GM18907 (cell line): ENCODE measurements at regions not wholly inside any gene's neighbourhood (a gene's known extent, or its start where the extent isn't known, plus 50 kb on each side); places are given as distances from the start of the nearest gene placed in this dataset.
A peak's percentile ranks its signal among the peaks of the same experiment; 100 is the strongest.
"Not testable (repeated sequence)": the region's sequence is repeated elsewhere in the genome, so short reads cannot be mapped to it uniquely, and the experiment has no call there.

Source experiments
- ATAC-seq: cut with Tn5 transposase; IDR thresholded peaks from one replicate; pipeline ENCODE4 v1.9.1; 2021; ENCODE audit warnings: mild to moderate bottlenecking, moderate library complexity; ENCODE audit not compliant: unreplicated experiment

DNA sequence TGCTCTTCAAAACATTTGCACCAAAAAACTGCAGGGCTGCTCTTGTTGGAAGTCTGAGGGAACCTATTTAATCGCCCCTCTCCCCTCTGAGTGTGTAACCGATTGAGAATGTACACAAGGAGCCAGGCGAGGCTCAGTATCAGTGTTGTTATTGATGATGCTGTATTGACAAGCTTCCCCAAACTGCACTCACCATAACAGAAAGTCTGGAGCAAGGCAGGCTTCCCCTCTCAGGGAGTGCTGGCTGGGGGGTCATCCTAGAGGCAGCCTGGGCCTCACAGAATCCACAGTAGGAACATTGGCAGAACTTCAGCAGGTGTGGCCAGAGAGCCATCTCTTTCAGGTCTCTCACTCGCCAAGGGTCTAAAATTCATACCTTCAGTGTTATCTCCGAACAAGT, 58.1 kb upstream of the TUNAR start:
- no peak for ATAC-seq

DNA sequence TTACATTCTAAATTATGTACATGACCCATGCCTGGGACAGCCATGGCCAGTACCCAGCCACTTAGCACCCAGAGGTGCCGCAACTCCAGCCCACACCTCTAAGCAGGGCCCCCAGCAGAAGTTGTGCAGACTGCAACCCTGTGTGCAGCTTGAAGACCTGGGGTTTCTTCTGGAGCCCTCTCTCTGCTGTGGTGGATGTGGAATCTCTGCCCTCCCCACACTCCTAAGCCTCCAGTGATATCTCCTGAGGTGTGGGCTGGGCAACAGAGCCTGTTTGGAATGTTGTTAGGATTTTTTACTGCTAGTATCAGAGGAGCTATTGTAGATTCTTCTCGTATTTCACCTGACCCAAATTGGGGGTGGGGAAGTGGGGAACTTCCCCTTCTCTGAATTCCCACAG, 59.4 kb upstream of the TUNAR start:
- no peak for ATAC-seq

DNA sequence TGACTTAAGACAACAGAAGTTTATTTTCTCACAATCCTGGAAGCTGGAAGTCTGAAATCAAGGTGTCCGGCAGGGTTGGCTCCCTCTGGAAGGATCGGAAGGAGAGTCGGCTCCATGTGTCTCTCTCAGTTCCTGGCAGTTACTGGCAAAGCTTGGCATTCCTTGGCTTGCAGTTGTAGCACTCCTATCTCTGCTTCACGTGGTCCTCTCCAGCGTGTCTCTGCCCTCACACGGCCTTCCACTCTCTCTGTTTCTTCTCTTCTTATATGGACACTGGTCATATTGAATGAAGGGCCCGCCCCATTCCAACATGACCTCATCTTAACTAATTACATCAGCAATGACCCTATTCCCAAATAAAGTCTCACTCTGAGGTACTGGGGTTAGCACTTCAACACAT, 60.1 kb upstream of the TUNAR start:
- ATAC-seq: no peak

DNA sequence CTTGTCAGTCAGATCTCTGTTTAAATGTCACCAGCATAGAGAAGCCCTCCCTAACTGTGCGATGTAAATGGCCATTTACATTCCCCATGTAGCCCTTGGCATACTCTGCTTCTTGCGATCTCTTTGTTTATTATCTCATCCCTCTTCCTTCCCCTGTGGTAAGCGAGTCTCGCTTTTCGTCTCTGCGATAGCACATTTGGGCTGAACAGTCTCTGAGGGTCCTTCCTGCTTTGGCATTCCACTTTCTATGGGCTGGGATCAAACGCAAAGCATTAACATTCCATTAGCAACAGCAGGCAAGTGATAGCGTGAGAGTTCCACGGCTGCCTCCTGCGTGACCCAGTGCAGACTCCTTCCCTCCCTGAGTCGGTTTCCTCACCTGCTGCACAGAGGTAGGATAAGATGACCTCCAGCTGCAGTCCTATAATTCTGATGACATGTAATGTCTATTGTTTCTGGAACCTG, 61.4 kb upstream of the TUNAR start:
- ATAC-seq: no peak

DNA sequence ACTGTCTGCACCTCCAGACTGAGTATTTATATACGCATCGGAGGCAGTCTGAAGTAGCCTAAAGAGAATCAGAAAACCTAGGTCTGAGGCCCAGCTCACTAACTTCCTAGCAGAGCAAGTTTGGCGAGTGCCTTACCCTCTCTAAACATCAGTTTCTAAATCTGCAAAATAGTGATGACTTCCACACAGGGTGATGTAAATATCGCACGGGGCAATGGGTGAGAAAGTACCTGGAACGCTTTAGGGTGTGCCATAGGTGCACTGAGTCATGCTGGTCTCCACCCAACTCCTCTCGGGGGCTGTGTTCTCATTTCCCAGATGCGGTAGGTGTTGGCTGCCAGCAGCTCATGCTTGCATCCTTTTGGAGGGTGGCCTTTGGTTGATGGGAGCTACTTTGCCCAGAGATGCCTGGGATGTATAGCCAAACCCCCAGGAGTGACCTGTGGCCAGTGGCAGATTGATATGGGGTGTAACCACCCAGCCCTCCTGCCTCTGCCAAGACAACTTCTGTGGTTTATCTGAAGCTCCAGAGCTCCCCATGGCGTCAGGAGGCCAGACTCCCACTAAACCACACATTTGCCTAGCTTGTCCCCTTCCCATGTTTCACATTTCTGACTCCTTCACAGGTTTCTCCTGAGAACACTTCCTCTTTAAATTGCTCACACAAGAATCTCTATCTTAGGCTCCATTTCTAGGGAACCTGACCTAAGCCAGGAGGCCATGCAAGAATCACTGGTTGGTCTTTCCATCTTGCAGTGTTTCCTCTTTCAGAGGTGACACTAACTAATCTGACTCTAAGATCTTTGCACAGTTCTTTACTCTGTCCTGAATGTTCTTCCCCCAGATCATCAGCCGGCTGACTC, 62.0 kb upstream of the TUNAR start:
- ATAC-seq: no peak

DNA sequence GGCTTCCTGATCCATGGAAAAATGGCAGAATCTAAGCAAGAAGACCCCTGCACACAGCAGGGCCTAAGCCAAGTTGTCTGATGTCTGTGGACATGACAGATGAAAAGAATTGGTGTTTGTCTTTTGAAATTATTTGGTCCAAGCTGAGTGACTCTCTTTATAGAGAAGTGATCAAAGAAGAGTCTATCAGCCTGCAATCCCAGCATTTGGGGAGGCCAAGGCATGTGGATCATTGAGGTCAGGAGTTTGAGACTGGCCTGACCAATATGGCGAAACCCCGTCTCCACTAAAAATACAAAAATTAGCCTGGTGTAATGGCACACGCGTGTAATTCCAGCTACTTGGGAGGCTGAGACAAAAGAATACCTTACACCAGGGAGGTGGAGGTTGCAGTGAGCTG, 64.8 kb upstream of the TUNAR start:
- ATAC-seq: no peak

DNA sequence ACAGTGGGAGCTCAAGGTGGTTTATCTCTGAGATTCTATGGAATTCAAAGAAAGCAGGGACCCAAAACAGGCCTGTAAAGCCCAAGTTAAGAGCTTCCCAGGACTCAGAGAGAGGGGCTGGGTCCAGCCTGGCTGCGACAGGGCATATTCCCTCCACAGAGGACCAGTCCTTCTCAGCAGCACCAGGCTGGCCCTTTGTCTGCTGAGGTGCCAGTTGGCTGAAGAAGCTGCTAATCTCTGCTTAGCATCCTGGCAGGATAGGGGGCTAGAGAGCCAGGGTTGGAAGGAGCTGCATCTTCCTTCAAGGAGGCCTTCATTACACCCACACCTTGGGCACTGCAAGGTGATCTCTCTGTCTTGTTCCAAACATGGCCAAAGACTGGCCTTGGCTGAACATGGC, 68.3 kb upstream of the TUNAR start:
- no peak for ATAC-seq

DNA sequence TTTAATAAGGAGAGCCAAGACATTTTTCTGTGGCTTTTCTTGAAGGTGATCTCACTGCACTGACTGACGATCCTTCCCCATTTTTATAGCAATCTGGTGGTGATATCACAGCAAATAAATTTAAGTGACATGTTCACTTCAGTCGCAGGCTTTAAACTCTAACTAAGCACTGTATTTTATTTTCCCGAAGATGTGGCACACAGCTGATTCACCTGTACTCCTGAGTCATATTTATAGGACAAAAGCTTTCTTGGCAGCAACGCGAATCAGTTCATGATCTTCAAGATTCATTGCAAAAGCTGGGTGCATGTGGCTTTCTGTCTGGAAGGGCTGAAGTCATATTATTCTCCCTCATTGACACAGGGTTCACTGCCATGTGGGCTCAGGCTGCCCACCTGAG, 79.8 kb upstream of the TUNAR start:
- ATAC-seq: no peak

DNA sequence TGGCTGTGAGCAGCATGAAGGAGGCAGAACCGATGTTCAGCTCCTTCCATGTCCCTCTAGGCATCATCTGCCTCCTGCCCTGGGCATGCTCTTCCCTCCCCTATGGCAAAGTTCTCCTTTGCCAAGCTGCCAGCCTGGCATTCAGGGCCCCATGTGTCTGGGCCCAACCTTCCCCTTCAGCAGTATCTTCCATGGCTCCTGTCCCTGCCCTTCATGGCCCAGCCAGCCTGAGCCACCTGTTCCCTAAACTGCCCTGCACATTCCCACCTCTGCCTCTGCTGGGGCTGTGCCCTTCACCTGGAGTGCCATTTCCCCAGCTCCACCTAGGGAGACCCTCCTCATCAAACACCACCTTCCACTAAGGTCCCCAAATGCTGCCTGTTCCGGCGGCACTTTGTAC, 74.0 kb upstream of the TCL1A start:
- no peak for ATAC-seq

DNA sequence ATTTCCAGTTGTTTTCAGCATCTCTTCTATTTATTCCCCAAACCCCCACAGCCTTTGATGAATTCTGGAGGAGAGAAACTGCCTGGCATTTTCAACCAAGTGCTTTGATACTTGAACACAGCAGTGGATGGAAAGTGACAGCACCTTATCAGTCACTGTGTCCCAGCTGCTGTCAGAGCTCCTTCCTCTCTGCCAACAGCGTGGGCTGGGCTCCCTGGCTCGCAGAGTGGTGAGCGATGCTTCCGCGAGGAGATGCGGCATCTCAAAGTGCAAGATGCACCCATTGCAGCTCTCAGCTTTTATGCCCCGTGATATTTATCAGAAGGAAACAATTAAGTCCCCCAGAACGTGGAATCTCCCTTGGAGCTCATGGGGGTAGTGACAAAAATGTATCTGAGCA, 72.6 kb upstream of the TCL1A start:
- ATAC-seq: no peak

DNA sequence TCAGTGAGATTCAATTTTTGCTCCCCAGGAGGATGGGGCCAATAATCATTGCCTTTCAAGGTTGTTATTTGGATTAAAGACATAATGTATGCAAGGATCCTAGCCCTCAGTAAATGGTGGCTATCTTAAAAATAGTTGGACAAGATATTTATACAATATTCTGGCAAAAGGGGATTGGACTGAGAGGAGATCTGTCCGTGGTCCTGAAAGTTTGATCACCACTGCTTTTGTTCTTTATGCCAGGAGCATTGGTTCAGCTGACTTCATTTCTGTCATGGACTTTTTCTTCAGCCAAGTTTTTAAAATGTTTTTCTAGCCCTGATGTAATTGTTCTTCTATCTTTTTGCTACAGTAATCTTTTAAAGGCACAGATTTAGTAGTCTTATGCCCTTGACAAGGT, 70.2 kb upstream of the TCL1A start:
- no peak for ATAC-seq

DNA sequence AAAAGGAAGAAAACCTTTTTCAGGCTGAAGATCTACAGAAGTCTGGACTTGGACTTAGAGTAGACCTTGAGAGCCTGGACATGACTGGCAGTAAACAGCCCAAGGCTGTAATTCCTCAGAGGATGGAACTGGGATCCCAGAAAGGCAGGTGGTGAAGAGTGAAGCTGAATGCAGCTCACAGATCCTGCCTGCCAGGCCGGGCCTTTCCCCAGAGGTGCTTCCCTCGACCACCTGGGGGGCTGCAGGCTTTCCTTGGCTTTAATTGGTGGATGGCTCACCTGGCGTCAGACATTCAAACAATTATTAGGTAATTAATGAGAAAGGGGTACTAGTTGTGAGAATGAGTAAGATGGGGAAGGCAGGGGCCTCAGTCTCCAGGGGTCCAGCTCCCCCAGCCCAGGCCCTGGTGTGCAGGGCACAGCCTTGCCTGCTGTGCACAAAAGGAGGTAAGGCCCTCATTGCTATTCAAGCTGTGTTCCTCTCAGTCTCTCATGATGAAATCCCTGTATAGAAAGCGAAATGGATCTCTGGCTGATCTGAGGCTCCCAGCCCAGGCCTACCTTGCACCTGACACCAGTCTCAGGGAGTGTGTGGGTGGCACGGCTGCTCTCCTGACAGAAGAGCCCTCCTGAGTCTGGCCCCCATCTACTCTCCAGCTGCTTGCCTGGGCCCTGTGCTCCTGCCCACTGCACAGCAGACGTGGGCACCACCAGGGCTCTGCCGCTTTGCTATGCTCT, 63.0 kb upstream of the TCL1A start:
- ATAC-seq: no peak

DNA sequence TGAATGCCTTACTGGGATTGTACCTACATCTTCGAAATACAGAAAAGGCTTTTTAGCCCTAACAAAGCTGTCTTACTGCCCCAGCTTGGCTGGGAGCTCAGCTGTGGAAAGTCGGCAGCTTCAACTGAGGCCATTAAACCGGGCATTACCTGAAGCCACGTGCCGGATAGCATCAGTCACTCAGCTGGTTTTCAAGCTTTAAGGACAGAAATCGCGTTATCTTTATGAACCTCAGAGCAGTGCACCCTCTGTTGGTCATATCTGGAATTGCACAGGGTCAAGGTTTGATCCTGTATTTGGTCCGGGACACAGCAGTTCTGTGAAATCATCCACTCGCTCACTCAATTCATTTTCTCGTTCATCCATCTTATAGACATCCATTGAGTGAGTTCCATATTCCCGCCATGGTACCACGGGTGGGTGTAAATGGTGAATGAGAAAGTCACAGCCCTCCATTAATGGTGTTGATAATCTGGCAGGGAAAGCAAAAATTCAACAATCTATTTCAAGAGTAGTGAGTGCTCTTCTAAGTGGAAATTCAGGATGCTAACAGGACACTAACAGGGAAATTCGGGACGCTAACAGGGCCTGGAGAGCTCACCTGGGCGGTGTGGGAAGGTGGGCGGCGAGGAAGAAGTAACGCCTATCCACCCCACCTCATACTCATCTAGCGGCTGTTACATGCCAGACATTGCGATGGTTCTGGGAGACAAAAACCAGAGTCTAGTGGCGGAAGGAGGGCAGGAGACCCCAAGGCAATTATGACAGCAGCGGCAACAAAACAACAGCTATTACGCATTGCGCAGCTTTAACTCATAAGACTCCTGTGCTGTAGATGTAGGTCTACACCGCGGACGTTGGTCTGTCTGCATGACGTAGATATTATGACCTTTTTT, 60.6 kb upstream of the TCL1A start:
- peak; percentile 53 for ATAC-seq

DNA sequence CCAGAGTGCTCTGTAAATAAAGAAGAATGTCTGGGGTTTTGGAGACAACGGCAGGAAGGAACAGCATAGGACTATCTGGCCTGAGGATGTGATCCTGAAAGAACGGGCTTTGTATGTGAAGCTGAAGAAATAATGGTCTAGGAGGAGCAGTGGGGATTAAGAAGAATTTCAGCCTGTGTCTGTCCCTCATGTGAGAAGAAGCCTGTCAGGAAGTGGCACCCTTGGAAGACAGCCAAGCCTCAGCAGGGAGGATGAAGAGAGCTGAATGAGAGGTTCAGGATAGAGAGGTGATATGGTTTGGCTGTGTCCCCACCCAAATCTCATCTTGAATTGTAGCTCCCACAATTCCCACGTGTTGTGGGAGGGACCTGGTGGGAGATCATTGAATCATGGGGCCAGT, 56.9 kb upstream of the TCL1A start:
- no peak for ATAC-seq

DNA sequence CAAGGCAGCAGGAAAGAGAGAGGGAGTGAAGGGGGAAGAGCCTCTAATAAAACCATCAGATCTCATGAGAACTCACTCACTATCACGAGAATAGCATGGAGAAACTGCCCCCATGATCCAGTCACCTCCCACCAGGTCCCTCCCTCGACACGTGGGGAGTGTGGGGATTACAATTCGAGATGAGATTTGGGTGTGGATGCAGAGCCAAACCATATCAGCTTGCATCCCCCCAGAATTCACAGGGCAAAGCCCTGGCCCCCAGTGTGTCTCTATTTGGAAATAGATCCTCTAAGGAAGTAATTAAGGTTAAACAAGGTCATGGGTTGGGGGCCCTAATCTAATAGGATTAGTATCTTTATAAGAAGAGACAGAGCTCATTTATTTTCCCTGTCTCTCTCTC, 56.1 kb upstream of the TCL1A start:
- ATAC-seq: no peak

DNA sequence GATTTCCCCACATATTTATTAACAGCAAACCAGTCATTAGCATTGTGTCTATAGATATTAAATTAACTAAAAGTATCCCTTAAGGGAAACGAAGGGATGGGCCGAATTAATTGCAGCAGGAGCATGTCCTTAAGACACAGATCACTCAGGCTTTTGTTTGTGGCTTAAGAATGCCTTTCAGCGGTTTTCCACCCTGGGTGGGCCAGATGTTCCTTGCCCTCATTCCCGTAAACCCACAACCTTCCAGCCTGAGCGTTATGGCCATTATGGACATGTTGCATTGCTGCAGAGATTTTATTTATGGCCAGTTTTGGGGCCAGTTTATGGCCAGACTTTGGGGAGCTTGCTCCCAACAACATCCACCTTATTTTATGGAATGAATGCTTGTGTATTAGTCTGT, 55.5 kb upstream of the TCL1A start:
- ATAC-seq: not testable (repeated sequence)

DNA sequence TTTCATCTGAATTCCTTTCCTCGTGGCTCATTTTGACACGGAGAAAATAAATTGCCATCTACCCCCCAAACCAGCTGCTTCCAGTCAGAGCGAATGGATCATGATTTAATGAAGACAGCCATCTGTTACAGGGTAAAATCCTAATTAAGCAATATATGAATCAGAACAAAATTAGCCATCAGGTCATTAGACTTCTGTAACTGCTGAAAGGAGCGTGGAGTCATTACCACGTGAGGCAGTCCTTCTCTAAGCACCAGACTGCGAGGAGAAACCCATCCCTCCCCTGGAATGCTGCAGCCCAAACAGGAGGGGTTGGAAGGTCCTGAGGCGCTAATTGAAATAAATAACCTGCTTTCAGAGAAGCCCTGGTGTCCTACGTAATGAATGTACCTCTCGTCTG, 51.1 kb upstream of the TCL1A start:
- ATAC-seq: no peak

DNA sequence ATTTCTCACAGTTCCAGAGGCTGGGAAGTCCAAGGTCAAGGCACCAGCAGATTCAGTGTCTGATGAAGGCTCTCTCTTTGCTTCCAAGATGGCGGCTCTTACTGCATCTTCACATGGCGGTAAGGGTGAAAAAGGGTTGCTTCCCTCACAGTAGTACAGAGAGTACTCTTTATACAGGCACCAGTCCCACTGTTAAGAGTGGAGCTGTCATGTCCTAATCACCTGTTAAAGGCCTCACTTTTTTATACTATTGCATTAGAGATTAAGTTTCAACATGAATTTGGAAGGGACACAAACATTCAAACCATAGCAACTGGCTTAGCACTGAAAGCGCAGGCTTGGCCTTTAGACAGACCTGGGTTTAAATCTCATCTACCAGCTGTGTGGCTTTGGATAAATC, 50.0 kb upstream of the TCL1A start:
- ATAC-seq: no peak
